SK-MEL-5 (cell line): ENCODE measurements at regions not wholly inside any gene's neighbourhood (a gene's known extent, or its start where the extent isn't known, plus 50 kb on each side); places are given as distances from the start of the nearest gene placed in this dataset.
A peak's percentile ranks its signal among the peaks of the same experiment; 100 is the strongest.

Source experiments
- DNase-seq: peaks from one replicate; pipeline ENCODE4 v3.0.0-alpha.2; 2016; ENCODE audit warnings: low read depth, low spot score
- in situ Hi-C: cut with HindIII; loops from 2 replicates; pipeline ENCODE4 v1.10.0; 2016; ENCODE audit warnings: low sequenced_read_pairs, high pct_unique_total_duplicates, low pct_unique_long_range_greater_than_20kb

DNA sequence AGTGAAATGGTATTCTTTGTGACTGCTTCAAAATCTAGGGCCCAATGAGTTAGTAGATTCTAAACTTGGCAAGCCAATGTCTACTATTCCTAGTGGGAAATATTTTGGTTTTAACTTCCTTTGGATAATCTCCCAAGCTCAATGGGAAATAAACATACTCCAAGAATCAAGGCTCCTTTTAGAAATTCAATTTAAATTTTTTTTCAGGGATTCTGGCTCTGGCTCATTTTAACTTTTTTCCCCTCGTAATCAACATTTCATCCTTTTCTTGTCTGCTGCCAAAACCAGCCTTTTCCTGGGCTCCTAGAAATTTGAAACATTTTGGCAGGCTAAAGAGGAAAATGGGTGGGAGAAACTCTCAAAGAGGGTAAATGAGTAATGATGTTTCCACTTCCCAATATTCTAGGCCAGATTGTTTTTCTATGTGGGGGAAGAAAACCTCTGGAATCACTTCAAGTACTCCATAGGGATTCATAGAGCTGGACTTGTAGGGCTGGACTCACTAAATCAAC, 85.6 kb upstream of the AGR3 start:
- DNase-seq: no peak

DNA sequence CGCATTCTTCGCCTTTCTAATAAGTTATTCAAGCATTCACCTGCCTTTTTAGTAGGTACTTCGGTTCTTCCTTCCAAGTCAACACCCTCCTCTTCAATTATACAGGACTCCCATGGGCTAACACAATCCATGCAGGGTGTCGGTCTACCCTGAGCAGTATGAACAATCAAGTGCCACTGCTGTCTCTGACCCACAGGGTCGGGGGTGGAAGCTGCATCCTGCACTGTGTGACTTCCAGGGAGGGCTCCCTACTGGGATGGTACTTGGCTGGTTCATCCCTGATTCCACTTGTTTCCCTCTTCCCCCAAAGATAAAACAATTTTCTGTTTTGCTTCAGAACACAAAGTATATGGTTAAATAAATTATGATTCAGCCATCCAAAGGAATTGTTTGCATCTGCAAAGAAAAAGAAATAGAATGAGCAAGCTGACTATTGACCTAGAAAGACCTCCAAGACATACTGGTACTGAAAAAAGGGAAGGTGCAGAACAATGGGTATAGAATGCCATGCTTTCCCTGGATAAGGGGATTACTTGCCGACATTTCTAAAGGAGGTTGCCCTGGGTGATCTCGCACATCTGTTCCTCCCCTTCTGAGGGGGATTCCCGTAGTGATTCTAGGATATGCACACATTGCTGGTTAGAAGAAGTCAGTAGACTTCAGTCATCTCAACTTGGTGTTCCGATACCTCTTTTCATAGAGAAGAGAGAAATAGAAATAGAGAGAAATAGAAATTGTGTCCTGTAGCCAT, 89.1 kb upstream of the AGR3 start:
- in situ Hi-C loops: no loop called here
- no peak for DNase-seq

More for the DNA sequence above, 85.6 kb upstream of the AGR3 start:
- in situ Hi-C loops: no loop called here

DNA sequence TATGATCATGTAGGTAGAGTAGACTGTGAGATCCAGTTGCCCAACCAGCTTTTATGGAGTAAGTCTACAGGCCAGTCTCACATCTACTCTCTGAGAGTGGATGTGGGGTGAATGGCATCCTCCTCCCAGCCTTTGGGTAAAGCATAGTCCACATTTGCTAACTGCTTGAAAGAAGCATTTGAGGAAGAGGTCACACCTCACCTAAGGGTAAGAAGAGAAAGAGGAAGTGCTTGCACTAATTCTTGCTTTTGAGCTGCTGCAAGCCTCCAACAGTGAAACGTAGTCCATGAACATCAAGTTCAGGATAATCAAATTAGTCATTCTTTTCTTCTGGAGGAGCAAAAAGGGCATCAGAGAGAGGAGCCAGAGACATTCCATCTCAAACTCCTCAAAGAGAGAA, 93.9 kb upstream of the AGR3 start:
- in situ Hi-C loops: no loop called here
- DNase-seq: no peak

DNA sequence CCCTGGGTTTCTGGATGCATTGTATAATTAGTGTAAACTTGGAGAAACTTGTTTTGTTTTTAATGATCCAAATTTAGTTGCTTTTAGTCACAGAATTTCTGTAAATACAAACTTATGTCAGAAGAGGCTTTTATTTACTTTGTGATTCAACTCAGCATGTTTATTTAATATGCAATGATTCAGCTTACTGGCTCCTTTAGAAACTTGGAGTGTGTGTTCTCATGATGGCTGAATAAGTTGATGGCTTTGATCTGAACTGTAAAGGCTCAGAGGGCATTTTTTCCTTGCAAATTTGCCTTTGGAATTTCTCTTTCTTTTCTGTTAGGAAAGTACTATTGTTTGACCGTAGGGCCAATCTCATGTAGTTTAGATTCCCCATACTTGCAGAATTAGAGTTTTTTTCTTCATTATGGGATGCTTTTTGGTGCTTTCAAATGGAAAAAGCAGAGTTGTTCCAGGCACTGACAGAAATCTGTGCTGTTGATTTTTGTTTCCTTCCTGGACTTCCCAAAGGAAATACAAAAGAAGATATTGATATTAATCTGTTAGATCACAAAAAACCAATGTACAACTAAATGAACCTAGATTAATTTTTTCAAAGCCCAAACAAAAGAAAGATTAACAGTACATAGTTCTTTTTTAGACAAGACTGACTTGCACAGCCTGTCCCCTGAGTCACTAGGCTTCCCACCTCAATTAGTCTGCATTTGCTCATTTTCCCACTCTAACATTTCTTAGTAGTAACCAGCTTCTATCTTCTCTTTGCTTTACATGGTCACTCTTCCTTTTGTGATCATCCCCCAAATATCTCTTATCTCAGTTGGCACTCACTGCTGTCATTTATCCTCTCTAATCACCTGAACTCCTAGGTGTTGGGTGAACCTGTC, 96.8 kb upstream of the AGR3 start:
- no peak for DNase-seq
- in situ Hi-C loops: no loop called here

DNA sequence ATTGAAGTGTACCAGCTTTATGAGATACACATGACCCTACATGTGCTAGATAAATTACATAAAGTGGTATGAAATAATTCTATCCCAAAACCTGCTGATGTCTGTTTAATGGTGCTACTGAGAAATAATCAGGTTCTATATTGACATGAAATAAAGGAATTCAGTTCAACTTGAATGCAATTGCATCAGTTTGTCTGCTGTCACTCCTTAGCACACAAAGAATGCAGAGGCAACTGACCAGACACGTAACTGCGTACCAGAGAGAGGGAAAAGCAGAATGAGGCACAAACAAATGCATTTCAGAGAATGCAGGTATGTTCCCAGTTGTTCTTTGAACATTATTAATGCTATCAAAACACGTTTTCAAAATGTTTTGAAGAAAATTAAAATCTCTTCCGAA, 98.8 kb upstream of the AGR3 start:
- no peak for DNase-seq
- in situ Hi-C loops: no loop called here

DNA sequence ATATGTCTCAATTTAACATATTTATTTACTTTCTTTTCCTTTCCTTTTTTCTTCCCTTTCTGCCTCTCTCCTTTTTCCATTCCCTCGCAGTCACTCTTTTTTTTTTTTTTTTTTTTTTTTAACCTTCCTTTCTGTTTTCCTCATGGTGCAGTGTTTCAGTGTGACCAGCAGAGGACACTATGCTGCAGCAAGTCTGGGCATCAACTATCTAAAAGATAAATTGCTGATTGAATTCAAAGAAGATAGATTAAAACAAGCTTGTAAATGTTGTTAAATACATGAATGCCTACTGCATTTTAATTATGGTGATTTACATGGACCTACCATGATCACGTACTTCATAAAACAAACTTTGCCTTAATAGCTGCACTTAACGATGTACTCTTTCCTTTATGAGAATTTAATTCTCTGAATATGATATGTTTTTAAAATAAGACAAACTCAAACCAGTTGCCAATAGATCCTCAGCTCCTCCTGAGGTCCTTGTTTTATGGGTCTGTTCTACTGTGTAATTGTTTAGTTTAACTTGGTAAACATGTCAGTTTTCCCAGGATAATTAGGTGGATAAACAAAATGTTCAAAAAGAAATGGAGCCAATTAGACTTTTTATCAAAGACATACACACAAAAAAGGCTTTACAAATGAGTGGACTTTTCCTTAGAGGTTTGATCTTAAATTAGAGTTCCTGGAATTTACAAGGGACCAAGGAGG, 101.0 kb upstream of the AGR3 start:
- DNase-seq: peak; percentile 79
- in situ Hi-C loops: no loop called here

DNA sequence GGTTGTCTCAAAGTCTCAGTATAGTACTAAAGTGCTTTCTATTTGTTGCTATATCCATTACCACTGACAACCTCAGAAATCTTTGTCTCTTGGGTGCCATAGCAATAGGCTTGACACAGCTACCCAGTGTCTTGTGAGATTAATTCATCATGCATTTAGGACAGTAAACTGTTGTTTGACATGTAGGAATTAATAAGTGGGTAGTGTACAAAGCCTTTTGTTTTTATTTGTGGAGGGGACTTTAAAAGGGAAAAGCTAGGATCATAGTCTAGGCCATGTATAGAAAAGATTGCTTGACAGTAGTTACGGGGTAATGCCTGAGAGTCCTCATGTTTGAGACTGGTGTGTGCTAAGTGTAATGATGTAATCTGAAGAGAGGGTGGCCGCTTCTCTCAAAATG, 102.6 kb upstream of the AGR3 start:
- in situ Hi-C loops: no loop called here
- DNase-seq: peak; percentile 93

DNA sequence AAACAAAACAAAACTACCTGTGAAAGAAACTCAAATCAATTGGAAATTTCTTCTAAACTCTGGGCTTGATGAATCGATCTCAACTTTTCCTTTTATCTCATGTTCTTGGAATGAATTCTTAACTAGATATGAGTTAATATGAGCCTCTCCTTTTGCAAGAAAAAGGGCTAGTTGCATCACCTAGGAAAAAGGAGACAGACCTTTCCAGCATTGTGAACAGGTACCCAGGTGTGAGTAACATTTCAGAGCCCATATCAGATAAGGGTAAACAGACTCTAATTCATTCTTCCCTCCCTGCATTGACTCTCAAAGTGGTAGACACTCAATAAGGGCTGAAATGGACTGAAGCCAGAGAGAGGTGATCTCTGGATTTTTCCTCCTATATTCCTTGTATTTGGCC, 103.8 kb upstream of the AGR3 start:
- no peak for DNase-seq
- in situ Hi-C loops: no loop called here

DNA sequence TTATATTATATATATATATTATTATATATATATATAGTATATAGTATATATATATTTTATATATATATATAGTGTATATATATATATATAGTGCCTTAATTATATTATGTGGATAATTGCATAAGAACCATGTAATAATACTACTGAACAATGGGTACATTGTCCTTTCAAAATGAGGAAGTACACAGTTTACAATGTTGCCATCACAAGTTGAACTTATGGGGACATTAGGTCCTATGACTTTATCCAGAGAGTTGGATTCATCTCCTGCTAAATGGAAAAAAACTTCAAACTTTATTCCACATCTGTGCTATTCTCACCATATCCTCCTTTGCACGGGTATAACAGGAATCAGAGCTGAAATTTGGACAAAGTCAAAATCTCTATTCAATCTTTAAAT, 105.0 kb upstream of the AGR3 start:
- DNase-seq: peak; percentile 50
- in situ Hi-C loops: no loop called here

DNA sequence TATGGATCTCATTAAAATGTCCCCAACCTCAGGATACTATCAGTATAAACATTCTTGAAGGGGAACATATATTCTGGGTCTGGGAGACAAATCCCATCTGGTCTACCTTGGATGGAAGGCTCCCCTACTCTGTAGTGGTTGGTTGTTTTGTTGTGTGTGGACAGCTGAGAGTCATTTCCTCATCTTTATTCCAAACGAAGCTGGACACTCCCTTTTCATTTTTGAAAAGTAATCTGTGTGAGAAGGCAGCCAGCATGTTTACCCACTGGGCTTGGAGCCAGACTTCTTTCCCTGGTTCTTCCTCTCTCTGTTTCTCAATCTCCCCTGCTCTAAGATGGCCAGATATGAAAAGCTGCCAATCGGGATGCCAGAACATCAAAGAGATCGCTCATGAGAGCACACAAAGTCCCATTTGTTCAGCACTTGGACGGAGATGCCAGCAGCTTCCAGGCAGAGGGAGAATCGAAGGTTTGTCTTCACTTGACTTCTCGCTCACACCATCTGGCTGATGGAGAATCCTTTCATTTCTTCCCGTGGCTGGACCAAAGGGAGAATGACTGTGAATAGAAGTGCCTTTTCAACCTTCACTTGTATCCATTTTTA, 108.1 kb upstream of the AGR3 start:
- in situ Hi-C loops: no loop called here

DNA sequence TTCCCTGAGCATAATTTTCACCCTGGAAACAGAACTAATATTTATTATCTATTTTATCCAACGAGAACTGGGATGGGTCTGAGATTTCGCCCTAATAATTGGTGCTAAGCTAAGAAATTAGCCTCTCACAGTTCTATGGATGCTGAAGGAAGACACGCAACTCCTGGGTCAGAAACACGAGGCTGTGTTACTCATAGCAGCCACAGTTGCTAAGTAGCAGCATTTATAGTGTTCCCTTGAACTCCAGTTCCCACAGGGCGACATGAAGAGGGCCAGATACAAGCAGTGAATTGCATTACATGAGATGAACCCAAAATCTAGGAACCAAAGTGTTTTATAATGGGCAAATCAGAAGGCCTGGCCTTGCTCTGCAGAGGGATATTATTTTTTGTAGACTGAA, 109.8 kb upstream of the AGR3 start:
- no peak for DNase-seq
- in situ Hi-C loops: no loop called here

More for the DNA sequence above, 108.1 kb upstream of the AGR3 start:
- DNase-seq: peak; percentile 100

DNA sequence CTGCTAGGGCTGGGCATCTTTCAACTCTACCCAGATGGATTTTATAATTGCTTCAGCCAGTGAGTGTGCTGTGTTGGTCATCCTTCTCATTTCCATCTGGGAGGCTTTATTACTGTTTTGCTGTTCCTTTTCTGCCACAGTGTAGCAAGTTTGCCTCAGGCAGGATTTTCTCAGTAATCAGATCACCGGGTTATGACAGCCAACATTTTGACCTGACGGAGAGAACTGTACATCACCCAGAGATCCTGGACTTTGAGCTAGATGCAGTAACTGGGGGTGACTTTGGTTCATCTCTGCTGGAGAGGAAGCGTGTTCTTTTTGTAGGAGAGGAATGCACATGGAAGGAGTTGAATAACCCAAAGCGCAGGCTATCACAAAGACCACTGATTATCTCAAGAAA, 111.8 kb upstream of the AGR3 start:
- no peak for DNase-seq

DNA sequence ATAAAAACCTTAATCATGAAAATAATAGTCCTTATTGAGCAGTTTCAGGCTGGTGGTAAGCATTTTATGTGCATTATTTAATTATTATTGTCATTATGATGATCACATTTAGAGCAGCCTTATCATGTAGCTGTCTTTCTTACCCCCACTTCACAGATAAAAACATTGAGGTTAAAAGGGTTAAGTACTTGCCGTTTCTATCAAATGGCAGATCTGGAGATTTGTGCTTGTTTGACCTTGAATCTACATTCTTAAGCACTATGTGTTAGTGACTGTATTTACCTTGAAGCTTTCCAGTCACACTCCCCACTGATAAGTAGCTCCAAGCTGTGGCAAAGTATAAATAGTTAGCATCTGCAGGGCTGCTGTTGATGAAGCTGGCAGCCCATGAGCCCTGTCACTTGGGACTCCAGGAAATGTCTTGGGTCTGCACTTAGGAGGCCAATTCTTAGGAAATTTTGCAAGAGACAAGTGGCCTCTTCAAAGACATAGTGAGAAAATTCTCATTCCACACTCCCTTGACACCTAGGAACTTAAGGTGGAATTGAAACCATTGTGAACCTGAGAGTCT, 116.8 kb upstream of the AGR3 start:
- in situ Hi-C loops: no loop called here
- no peak for DNase-seq

More for the DNA sequence above, 111.8 kb upstream of the AGR3 start:
- in situ Hi-C loops: no loop called here

DNA sequence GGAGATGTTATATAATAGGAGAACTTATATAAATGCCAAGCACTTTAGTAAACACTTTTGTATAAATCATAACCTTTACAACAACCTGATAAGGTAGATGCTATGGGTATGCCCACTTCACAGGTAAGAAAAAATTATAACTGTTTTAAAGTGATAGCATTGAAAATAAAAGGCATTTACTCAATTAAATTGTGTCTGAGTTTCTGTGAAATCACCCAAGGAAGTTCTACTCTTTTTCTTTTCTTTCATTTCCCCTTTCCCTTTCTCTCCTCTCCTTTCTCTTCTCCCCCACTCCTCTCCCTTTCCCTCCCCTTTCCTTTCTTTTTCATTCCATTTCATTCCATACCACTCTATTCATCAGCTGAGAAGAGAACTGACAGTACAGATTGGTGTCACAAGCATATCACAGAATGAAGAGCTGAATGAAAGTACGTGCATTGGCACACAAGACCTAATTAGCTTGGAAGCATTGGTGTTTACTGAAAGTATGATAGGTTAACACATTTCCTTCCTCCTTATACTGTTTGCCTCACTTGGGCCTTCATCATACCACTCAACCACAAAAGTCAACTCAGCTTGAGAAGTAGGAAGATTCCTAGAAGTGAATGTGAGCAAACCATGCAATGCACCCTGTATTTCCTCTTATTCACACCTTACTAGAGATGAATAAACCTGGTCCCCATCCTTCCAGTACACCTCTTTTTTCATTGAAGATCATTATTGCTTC, 117.9 kb upstream of the AGR3 start:
- in situ Hi-C loops: no loop called here

DNA sequence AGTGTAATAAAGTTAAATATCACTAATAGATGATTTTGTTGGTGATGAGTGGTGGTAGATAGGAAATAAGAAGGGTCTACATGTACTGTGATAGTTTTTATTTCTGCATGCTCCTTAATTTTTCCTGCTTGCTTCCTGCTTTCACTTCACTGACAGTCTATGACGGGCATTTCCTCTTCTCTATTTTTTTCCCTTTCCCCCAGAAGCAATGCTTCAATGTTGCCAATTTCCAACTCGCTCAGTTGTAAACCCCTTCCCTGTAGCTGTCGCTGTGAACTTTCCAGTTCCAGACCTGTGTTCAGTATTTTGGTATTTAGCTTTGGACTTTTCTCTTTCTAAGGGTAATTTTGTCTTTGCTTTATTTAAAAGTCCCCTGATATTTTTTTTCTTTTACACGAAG, 123.5 kb upstream of the AGR3 start:
- in situ Hi-C loops: no loop called here
- no peak for DNase-seq

More for the DNA sequence above, 117.9 kb upstream of the AGR3 start:
- no peak for DNase-seq

DNA sequence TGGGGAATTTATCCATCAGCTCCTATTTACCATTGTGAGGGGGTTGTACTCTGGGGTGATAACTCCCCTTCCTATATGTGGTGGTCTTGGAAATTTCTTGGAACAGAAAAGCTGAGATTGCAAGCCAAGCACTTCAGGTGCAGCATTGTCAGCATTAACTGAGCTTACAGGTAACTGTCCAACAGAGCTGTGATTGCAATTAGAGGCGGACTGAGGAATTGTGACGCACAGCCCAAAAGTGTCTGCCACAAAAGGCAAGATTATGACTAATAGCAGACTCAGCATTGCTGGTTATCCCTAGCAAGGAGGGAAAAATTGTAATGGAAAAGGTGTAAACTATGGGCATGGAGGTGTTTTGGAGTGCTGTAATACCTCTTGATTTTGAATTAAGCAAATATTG, 126.1 kb upstream of the AGR3 start:
- in situ Hi-C loops: no loop called here
- DNase-seq: no peak
